ENCODE measurements at regions not wholly inside any gene's neighbourhood (a gene's known extent, or its start where the extent isn't known, plus 50 kb on each side); places are given as distances from the start of the nearest gene placed in this dataset.
"Not testable (repeated sequence)": the region's sequence is repeated elsewhere in the genome, so short reads cannot be mapped to it uniquely, and the experiment has no call there.

- Histone ChIP-seq H3K27me3 (no peaks in the 10 kb centered on the region), H3K9me3 (no peaks in the 10 kb centered on the region), H3K27ac (no peak overlapping the region), H3K36me3 (no peaks in the 10 kb centered on the region), H3K4me1 (no peaks in the 10 kb centered on the region), H3K4me3 (no peak overlapping the region)
- no peak for DNase-seq
- no peak for TF ChIP-seq POLR2A (IDR thresholded peaks at IDR 0.05)
- TF ChIP-seq CTCF (IDR thresholded peaks at IDR 0.05), result no peak
- 72 to 86% methylated on average over 1 to 2 of the region's 2 CpGs for WGBS, 2 donors
- intact Hi-C loops (cut with DNase I), result no loop called here
These were observed 617.7 kb upstream of the SMIM31 start for GRCh38 chr4:164136180-164136616.

GRCh38 chr4:164138521-164138920 is 615.4 kb upstream of the SMIM31 start:
- Histone ChIP-seq H3K4me3 (no peak overlapping the region), H3K27me3 (no peaks in the 10 kb centered on the region), H3K4me1 (no peaks in the 10 kb centered on the region), H3K9me3 (no peaks in the 10 kb centered on the region), H3K27ac (no peak overlapping the region), H3K36me3 (no peaks in the 10 kb centered on the region)
- intact Hi-C loops (cut with DNase I), result no loop called here
- no peak for TF ChIP-seq CTCF (IDR thresholded peaks at IDR 0.05)
- TF ChIP-seq POLR2A (IDR thresholded peaks at IDR 0.05), result no peak
- WGBS, 2 donors, result 61 to 88% methylated on average over 2 of the region's 2 CpGs
- DNase-seq, result no peak

GRCh38 chr4:164139291-164139690 is 614.6 kb upstream of the SMIM31 start:
- Histone ChIP-seq H3K4me1 (no peaks in the 10 kb centered on the region), H3K27me3 (no peaks in the 10 kb centered on the region), H3K4me3 (no peak overlapping the region), H3K36me3 (no peaks in the 10 kb centered on the region), H3K27ac (no peak overlapping the region), H3K9me3 (no peaks in the 10 kb centered on the region)
- TF ChIP-seq POLR2A (IDR thresholded peaks at IDR 0.05) (no peak), CTCF (IDR thresholded peaks at IDR 0.05) (no peak)
- WGBS, 2 donors, result 100% methylated on average over 1 of the region's 1 CpG
- DNase-seq, result no peak
- intact Hi-C loops (cut with DNase I), result no loop called here

- DNase-seq; H3K27me3 ChIP-seq; H3K27ac ChIP-seq; intact Hi-C loops (cut with DNase I); H3K36me3 ChIP-seq; H3K4me1 ChIP-seq; H3K9me3 ChIP-seq: not testable (repeated sequence)
- 71 to 83% methylated on average over 9 to 11 of the region's 20 CpGs for WGBS, 2 donors
- peak overlapping the region in 1 of 4 donors; percentile 26 for H3K4me3 ChIP-seq
These were observed 612.1 kb upstream of the SMIM31 start for GRCh38 chr4:164141755-164142375.

- intact Hi-C loops (cut with DNase I), result no loop called here
- no peak overlapping the region for H3K4me3 ChIP-seq
- DNase-seq, result no peak
- TF ChIP-seq CTCF (IDR thresholded peaks at IDR 0.05) (no peak), POLR2A (IDR thresholded peaks at IDR 0.05) (no peak)
- no peaks in the 10 kb centered on the region for H3K27me3 ChIP-seq
- H3K27ac ChIP-seq, result no peak overlapping the region
- no peaks in the 10 kb centered on the region for H3K4me1 ChIP-seq
- H3K36me3 ChIP-seq, result no peaks in the 10 kb centered on the region
- H3K9me3 ChIP-seq, result no peaks in the 10 kb centered on the region
- 53 to 55% methylated on average over 4 of the region's 4 CpGs for WGBS, 2 donors
These were observed 599.5 kb upstream of the SMIM31 start for GRCh38 chr4:164154416-164154815.

GRCh38 chr4:164169591-164169990 is 584.3 kb upstream of the SMIM31 start:
- no peaks in the 10 kb centered on the region for H3K36me3 ChIP-seq
- no peaks in the 10 kb centered on the region for H3K27me3 ChIP-seq
- no peaks in the 10 kb centered on the region for H3K9me3 ChIP-seq
- H3K27ac ChIP-seq, result no peak overlapping the region
- H3K4me1 ChIP-seq, result no peaks in the 10 kb centered on the region
- intact Hi-C loops (cut with DNase I), result no loop called here
- TF ChIP-seq CTCF (IDR thresholded peaks at IDR 0.05) (no peak), POLR2A (IDR thresholded peaks at IDR 0.05) (no peak)
- no peak overlapping the region for H3K4me3 ChIP-seq
- no peak for DNase-seq
